ENCODE measurements at regions not wholly inside any gene's neighbourhood (a gene's known extent, or its start where the extent isn't known, plus 50 kb on each side); places are given as distances from the start of the nearest gene placed in this dataset.

DNA sequence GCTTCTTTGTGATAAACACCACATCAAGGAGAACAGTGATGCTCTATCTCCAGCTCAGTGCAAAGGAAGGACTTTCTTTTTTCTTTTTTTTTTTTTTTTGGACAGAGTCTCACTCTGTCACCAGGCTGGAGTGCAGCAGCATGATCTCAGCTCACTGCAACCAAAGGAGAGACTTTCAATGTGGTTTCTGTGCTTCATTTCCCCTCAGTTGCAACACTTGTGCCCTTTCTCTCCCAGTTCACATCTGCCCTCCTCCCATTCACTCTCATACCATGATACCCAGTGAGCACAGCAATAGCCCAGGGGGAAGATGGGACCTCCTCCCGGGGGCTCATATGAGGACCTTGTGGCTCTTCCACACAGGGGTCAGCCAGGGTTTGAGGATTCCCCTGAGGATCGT, 110.0 kb downstream of the MTRR start:
- TF ChIP-seq, protein P1, sequence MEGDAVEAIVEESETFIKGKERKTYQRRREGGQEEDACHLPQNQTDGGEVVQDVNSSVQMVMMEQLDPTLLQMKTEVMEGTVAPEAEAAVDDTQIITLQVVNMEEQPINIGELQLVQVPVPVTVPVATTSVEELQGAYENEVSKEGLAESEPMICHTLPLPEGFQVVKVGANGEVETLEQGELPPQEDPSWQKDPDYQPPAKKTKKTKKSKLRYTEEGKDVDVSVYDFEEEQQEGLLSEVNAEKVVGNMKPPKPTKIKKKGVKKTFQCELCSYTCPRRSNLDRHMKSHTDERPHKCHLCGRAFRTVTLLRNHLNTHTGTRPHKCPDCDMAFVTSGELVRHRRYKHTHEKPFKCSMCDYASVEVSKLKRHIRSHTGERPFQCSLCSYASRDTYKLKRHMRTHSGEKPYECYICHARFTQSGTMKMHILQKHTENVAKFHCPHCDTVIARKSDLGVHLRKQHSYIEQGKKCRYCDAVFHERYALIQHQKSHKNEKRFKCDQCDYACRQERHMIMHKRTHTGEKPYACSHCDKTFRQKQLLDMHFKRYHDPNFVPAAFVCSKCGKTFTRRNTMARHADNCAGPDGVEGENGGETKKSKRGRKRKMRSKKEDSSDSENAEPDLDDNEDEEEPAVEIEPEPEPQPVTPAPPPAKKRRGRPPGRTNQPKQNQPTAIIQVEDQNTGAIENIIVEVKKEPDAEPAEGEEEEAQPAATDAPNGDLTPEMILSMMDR (IDR thresholded peaks at IDR 0.05; ENCODE audit: low read depth, low read length, poor library complexity, severe bottlenecking): no peak
- TF ChIP-seq EZH2phosphoT487 (IDR thresholded peaks at IDR 0.05; ENCODE audit: borderline replicate concordance, low read length): no peak
